Nucleus accumbens (tissue), 56 donors: ENCODE measurements at regions not wholly inside any gene's neighbourhood (a gene's known extent, or its start where the extent isn't known, plus 50 kb on each side); places are given as distances from the start of the nearest gene placed in this dataset.
"Not testable (repeated sequence)": the region's sequence is repeated elsewhere in the genome, so short reads cannot be mapped to it uniquely, and the experiment has no call there.

Experiments used
- DNase-seq, 56 donors: peaks; one replicate each; lab custom pipeline; 2025; lab: John Stamatoyannopoulos, UW

DNA sequence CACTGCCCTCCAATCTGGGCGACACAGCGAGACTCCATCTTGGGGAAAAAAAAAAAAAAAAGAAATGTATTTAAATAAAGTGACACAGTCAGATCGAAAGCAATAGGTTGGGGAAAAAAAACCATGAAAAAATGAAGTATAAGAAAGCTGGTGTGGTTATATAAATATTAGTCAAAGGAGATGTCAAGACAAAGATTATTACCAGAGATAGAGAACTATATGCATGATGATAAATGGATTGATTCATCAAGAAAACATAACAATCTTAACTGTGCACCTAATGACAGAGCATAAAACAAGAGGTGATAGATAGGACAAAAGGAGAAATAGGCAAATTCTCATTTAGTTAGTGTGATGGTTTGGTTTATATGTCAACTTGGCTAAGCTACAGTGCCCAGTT is 146.9 kb upstream of the AHI1 start:
- DNase-seq, result no peak

DNA sequence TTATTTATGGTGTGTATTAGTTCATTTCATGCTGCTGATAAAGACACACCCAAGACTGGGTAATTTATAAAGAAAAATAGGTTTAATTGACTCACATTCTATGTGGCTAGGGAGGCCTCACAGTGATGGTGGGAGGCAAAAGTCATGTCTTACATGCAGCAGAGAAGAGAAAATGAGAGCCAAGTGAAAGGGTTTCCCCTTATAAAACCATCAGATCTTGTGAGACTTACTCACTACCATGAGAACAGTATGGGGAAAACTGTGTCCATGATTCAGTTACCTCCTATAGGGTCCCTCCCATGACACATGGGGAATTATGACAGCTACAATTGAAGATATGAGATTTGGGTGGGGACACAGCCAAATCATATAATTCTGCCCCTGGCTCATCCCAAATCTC is 150.0 kb upstream of the AHI1 start:
- no peak for DNase-seq

DNA sequence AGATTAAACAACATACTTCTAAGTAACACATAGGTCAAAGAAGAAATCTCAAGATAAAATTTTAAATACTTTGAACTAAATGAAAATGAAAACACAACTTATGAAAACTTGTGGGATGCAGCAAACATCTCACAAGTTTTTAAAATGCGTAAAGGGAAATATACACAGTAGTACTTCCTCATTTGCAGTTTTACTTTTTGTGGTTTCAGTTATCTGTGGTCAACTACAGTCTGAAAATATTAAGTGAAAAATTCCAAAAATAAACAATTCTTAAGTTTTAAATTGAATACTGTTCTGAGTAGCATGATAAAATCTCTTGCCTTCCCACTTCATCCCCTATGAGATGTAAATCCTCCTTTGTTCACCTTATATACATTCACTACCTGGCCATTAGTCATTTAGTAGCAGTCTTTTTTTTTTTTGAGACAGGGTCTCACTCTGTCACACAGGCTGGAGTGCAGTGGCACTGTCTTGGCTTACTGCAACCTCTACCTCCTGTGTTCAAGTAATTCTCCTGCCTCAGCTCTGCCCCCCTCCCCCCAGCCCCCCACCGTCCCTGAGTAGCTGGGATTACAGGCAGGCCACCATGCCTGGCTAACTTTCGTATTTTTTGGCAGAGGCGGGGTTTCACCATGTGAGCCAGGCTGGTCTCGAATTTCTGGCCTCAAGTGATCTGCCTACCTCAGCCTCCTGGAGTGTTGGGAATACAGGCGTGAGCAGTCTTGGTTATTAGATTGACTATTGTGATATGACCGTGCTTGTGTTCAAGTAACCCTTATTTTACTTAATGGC is 154.6 kb upstream of the AHI1 start:
- DNase-seq, result no peak

- DNase-seq, result no peak
Measured at GRCh38 chr6:135655055-135655454, 157.5 kb upstream of the AHI1 start.

- no peak for DNase-seq
Measured at GRCh38 chr6:135657207-135657606, 159.7 kb upstream of the AHI1 start.

DNA sequence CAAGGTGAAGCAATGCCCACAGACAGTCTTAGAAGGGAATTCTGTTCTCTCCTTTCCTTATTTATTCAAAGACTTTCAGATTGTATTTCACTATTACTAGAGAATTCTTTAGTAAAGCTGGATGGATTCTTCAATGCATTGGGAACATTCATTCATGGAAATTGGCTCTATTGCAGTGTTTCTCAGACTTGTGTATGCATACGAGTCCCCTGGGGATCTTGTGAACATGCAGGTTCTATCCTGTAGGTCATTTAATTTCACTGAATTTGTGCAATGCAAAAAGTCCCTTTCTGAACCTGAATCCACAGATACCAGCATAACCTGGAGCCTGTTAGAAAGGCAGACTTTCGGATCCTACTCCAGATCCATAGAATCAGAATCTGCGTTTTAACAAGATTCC is 160.9 kb upstream of the AHI1 start:
- no peak for DNase-seq

GRCh38 chr6:135658916-135659315 is 161.4 kb upstream of the AHI1 start:
- DNase-seq, result no peak

- DNase-seq, result no peak
Measured at GRCh38 chr6:135664527-135664926, 167.0 kb upstream of the AHI1 start.

DNA sequence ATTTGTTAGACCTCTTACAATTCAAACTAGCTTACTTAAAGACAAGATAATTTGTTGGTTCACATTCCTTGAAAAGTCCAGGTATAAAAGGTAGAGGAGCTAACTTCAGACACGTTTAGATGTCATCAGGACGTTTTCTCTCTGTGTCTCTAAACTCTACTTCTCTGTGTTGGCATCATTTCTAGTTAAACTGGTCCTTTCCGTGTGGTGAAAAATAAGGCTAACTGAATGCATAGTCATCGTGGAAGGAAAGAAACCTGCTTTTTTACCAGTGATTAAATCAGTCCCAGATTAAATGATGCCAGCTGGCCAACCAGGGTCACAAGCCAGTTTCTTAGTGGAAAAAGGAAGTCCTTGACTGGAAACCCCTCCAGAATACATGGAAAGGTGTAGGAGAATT is 168.4 kb upstream of the AHI1 start:
- DNase-seq, result no peak

DNA sequence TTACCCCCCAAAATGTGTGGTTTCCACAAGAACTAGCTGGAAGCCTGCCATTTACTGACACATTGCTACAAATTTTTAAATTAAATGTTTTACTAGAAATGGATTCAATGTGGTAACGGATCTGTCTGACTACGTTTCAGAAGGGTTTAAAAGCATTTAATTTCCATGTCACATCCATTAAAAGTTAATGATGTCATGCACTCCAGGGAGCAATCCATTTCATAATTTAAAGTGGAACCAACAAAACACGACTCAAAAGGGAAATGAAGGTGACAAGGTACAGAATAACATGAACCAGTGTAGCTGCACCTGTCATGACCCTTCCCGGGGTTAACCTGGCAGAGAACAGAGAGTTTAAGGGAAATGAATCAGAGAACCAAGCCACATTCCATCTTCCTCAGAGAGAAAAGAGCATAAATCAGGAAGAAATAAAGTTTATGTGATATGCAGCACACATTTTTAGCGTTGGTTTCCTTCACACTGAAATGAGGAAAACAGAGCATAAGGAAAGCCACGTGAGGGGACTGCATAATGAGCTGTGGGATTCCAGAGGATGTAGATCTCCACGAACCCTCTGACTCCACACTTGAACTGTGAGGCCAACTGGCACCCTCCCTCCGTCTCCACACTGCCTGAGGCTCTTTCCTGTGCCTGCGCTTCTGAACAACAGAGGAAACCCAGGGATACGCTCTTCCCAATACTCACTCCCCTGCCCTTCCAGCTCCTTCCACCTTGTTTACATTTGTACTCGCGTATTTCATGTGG is 170.3 kb upstream of the AHI1 start:
- DNase-seq, result peak in 3 of 56 donors; percentile 0 to 14 (median 8)

- no peak for DNase-seq
Measured at GRCh38 chr6:135672256-135672655, 174.7 kb upstream of the AHI1 start.

DNA sequence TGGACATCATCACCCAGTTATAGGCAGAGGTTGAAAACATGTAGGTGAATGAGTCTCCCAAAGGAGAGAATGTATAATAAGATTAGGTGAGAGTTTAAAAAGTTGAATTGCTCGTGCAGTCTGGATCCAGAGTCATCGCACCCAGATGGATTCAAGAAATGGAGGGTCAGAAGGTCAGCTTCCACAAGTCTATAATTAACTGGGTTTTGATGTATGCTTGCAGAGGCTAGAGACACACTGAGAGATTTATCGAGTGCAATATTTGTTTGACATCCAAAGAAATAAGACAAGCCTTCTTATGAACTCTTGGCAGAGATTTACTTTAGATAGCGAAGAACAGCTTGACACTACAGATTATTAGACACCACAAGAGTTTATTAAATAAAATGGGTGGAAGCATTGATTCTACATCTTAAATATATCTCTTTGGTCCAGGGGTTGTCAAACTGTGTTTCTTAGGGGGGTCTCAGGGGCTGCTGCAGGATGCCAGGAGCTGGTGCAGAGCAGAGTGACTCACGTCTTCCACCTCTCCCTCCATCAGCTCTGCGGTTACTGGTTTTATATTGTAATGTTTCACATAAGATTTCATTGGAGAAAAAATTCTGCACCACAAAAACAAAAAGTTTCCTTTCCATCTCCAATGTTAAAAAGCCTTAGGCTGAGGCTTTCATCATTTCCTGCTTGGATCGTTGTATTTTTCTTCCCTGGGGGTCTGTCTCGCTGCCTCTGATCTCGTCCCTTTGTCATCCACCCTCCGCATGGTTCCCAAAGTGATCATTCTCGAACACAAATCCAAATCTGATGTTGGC is 176.2 kb upstream of the AHI1 start:
- no peak for DNase-seq

DNA sequence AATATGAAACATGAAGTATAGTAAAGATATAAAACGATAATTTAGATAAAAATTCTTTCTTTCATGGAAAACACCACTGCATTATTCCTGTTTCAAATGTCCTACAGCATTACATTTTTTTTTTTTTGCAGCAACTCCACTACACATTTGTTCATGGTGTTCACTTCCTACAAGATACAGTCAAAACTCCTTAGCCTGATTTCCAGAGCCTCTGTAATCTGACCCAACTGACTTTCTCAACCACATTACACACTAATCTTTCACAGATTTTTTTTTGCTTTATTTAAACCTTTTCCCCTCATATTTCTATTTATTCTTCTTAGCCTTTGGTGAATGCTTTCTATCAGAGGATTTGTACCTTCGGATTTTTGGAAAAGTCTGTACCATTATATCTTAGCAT is 176.5 kb upstream of the PDE7B start:
- DNase-seq, result no peak

- peak in 8 of 56 donors; percentile 2 to 45 (median 24) for DNase-seq
Measured at GRCh38 chr6:135675862-135676261, 175.6 kb upstream of the PDE7B start.

- peak in 2 of 56 donors; percentile 2 to 5 for DNase-seq
Measured at GRCh38 chr6:135680964-135681913, 170.3 kb upstream of the PDE7B start.

DNA sequence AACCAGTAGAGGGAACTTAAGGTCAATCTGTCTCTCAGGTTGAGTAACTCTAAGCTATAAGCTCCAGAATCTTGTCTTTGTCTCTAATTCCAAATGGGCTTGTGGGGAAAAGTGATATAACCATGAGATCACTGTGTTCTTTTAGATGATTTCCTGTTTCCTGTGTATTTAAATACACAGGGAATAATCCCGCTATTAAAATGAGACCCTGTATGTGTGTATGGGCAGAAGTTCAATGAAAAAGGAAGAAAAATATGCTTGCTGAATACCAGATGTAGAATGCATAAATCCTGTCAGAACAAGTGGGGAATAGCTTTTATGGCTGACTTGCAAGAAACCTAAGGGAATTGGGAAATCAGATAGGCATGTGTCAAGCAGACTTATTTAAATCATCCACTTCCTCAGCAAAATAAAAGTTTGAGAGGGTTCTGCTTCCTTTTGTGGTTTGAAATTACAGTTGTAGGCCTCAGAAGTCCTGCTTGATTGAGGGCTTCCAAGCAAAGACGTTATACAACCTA is 164.7 kb upstream of the PDE7B start:
- DNase-seq, result no peak

DNA sequence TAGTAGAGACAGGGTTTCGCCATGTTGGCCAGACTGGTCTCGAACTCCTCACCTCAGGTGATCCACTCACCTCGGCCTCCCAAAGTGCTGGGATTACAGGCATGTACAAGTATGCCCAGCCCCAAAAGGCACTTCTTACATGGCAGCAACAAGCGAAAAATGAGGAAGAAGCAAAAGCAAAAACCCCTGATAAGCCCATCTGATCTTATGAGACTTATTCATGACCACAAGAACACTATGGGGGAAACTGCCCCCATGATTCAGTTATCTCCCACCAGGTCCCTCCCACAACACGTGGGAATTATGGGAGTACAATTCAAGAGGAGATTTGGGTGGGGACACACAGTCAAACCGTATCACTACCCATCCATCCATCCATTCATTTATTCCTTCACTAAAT is 163.0 kb upstream of the PDE7B start:
- not testable (repeated sequence) for DNase-seq

DNA sequence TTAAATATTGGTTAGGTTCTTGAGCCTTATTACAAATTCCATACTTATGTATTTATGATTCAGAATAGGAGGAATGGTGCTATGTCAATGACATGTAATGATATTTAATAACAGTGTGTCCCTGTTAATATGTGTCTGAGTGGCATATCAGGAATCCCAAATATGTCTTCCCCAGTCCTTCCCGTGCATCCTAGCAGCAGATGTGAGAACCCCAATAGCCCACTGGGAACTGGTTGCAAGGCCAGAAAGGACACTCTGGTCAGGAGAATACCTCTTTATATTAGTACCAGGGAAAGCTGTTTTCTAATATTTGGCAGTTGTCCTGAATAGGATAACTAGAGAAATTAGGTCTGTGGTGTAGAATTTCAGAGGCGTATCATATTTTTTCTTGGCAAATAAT is 159.1 kb upstream of the PDE7B start:
- DNase-seq, result no peak

- no peak for DNase-seq
Measured at GRCh38 chr6:135693811-135694370, 157.6 kb upstream of the PDE7B start.
